ENCODE measurements at regions not wholly inside any gene's neighbourhood (a gene's known extent, or its start where the extent isn't known, plus 50 kb on each side); places are given as distances from the start of the nearest gene placed in this dataset.

GRCh38 chr16:65200857-65201256 is 79.0 kb upstream of the CDH11 start:
- H3K79me2 ChIP-seq, result no peaks in the 10 kb centered on the region
- H3K4me3 ChIP-seq, result no peak overlapping the region
- no peak for TF ChIP-seq CTCF (IDR thresholded peaks at IDR 0.05; ENCODE audit: poor library complexity)
- TF ChIP-seq EZH2phosphoT487 (IDR thresholded peaks at IDR 0.05; ENCODE audit: low read depth, severe bottlenecking, unreplicated experiment), result no peak
- TF ChIP-seq EZH2 (IDR thresholded peaks at IDR 0.05; ENCODE audit: borderline replicate concordance), result no peak
- no peak overlapping the region for H3K4me2 ChIP-seq
- H3K4me1 ChIP-seq (ENCODE audit: insufficient read depth), result peaks cover 8% of the 10 kb centered on the region
- no peak for DNase-seq (ENCODE audit: low spot score)
- no peak overlapping the region for H2AFZ ChIP-seq
- no peaks in the 10 kb centered on the region for H3K9me2 ChIP-seq (replicated peaks; ENCODE audit: insufficient read depth)
- no peaks in the 10 kb centered on the region for H3K9me3 ChIP-seq (ENCODE audit: low read depth)
- no peaks in the 10 kb centered on the region for H3K36me3 ChIP-seq (replicated peaks; ENCODE audit: insufficient read depth, low read depth)
- WGBS (ENCODE audit: low lambda C conversion rate, missing lambda C conversion rate), result 98% methylated on average over 5 of the region's 5 CpGs
- H3K27ac ChIP-seq, result no peak overlapping the region
- H4K20me1 ChIP-seq (ENCODE audit: insufficient read depth, poor library complexity, severe bottlenecking), result no peaks in the 10 kb centered on the region
- no peaks in the 10 kb centered on the region for H3K27me3 ChIP-seq

GRCh38 chr16:65200156-65200773 is 78.4 kb upstream of the CDH11 start:
- Histone ChIP-seq H3K4me1 (ENCODE audit: insufficient read depth) (peaks cover 8% of the 10 kb centered on the region), H3K36me3 (replicated peaks; ENCODE audit: insufficient read depth, low read depth) (no peaks in the 10 kb centered on the region), H3K79me2 (no peaks in the 10 kb centered on the region), H3K9me3 (ENCODE audit: low read depth) (no peaks in the 10 kb centered on the region), H3K4me3 (no peak overlapping the region), H3K27ac (no peak overlapping the region), H3K27me3 (no peaks in the 10 kb centered on the region), H2AFZ (no peak overlapping the region), H3K4me2 (no peak overlapping the region), H4K20me1 (ENCODE audit: insufficient read depth, poor library complexity, severe bottlenecking) (no peaks in the 10 kb centered on the region), H3K9me2 (replicated peaks; ENCODE audit: insufficient read depth) (no peaks in the 10 kb centered on the region)
- TF ChIP-seq EZH2phosphoT487 (IDR thresholded peaks at IDR 0.05; ENCODE audit: low read depth, severe bottlenecking, unreplicated experiment) (no peak), CTCF (IDR thresholded peaks at IDR 0.05; ENCODE audit: poor library complexity) (no peak), EZH2 (IDR thresholded peaks at IDR 0.05; ENCODE audit: borderline replicate concordance) (no peak)
- 89% methylated on average over 5 of the region's 5 CpGs for WGBS (ENCODE audit: low lambda C conversion rate, missing lambda C conversion rate)
- DNase-seq (ENCODE audit: low spot score), result no peak

- TF ChIP-seq EZH2phosphoT487 (IDR thresholded peaks at IDR 0.05; ENCODE audit: low read depth, severe bottlenecking, unreplicated experiment) (no peak), EZH2 (IDR thresholded peaks at IDR 0.05; ENCODE audit: borderline replicate concordance) (no peak), CTCF (IDR thresholded peaks at IDR 0.05; ENCODE audit: poor library complexity) (no peak)
- DNase-seq (ENCODE audit: low spot score), result no peak
- WGBS (ENCODE audit: low lambda C conversion rate, missing lambda C conversion rate), result 49% methylated on average over 6 of the region's 6 CpGs
Measured at GRCh38 chr16:65196420-65197075, 74.7 kb upstream of the CDH11 start.

More at GRCh38 chr16:65196420-65197075, 74.7 kb upstream of the CDH11 start:
- Histone ChIP-seq H3K4me2 (peak overlapping the region; percentile 39), H3K27me3 (no peaks in the 10 kb centered on the region), H2AFZ (no peak overlapping the region), H3K9me2 (replicated peaks; ENCODE audit: insufficient read depth) (no peaks in the 10 kb centered on the region), H3K79me2 (no peaks in the 10 kb centered on the region), H3K4me3 (no peak overlapping the region), H3K27ac (peak overlapping the region; percentile 8), H3K36me3 (replicated peaks; ENCODE audit: insufficient read depth, low read depth) (no peaks in the 10 kb centered on the region), H3K4me1 (ENCODE audit: insufficient read depth) (peaks cover 8% of the 10 kb centered on the region), H3K9me3 (ENCODE audit: low read depth) (no peaks in the 10 kb centered on the region), H4K20me1 (ENCODE audit: insufficient read depth, poor library complexity, severe bottlenecking) (no peaks in the 10 kb centered on the region)
